SJSA1 (cell line): ENCODE measurements at regions not wholly inside any gene's neighbourhood (a gene's known extent, or its start where the extent isn't known, plus 50 kb on each side); places are given as distances from the start of the nearest gene placed in this dataset.

Source experiments
- DNase-seq, 2 experiments: peaks; one replicate each; pipeline ENCODE4 v3.0.0-alpha.2; 2015 to 2020; ENCODE audit warnings: low spot score in 2 of 2, low read depth in 1 of 2
- H3K27ac ChIP-seq: fragments of 250-450 bp; sonication (Bioruptor Pico); 2 replicates; pipeline ENCODE4 v1.5.1; 2020; ENCODE audit warnings: mild to moderate bottlenecking, moderate library complexity
- H3K27me3 ChIP-seq: fragments of 250-450 bp; sonication (Bioruptor Pico); replicated peaks from 2 replicates; pipeline ENCODE4 v1.5.1; 2020; ENCODE audit warnings: mild to moderate bottlenecking, moderate library complexity
- H3K36me3 ChIP-seq: fragments of 250-450 bp; sonication (Bioruptor Pico); 2 replicates; pipeline ENCODE4 v1.5.1; 2020; ENCODE audit warnings: mild to moderate bottlenecking
- H3K4me1 ChIP-seq: fragments of 250-450 bp; sonication (Bioruptor Pico); replicated peaks from 2 replicates; pipeline ENCODE4 v1.6.1; 2021; ENCODE audit warnings: mild to moderate bottlenecking
- H3K4me3 ChIP-seq: fragments of 250-450 bp; sonication (Bioruptor Pico); 2 replicates; pipeline ENCODE4 v1.5.1; 2020; ENCODE audit warnings: mild to moderate bottlenecking
- H3K9me3 ChIP-seq: fragments of 250-450 bp; sonication (Bioruptor Pico); replicated peaks from 2 replicates; pipeline ENCODE4 v1.5.1; 2020; ENCODE audit warnings: mild to moderate bottlenecking

DNA sequence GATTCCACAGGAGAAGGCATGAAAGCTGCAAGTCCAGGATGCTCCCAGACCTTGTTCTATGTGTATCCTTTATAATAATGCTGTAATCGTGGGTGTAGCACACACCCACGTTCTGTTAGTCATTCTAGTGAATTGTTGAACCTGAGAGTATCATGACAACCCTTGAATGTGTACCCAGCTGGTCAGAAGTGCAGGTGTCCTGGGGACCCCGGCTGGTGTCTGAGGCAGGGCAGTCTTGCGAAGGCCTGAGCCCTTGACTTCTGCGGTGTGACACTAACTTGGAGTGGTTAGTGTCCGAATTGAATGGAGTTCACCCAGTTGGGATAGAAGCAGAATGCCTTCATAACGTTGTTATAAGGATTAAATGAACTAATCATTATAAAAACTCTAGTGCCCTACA lies 218.0 kb upstream of the TNRC6C start:
- Histone ChIP-seq H3K4me3 (no peak overlapping the region), H3K27me3 (no peaks in the 10 kb centered on the region; the same call in 1 of the 2 replicates), H3K36me3 (no peaks in the 10 kb centered on the region), H3K27ac (no peak overlapping the region), H3K9me3 (peaks cover 15% of the 10 kb centered on the region), H3K4me1 (no peaks in the 10 kb centered on the region)
- peak in 1 of 2 experiments; percentile 32 for DNase-seq

DNA sequence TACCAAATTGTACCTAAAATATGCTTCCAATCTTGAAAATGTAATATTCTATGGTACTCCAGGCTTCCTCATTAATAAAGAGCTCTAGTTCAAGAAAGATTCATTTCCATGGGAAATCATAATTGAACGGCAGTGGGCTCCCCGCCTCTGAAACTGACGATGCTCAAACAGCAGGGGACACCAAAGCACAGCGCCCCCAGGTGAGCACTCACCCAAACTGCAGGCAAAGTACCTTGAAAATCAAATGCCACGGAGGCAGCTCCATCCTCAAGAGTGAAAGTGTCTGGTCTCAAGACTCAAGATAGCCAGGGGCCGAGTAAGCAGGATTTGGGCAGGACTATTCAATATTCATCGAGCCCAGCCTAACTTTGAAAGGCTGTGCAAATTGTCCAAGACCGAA lies 217.4 kb upstream of the TNRC6C start:
- Histone ChIP-seq H3K36me3 (no peaks in the 10 kb centered on the region), H3K27me3 (no peaks in the 10 kb centered on the region; the same call in 1 of the 2 replicates), H3K9me3 (peaks cover 15% of the 10 kb centered on the region), H3K27ac (no peak overlapping the region), H3K4me1 (no peaks in the 10 kb centered on the region), H3K4me3 (no peak overlapping the region)
- DNase-seq = no peak

DNA sequence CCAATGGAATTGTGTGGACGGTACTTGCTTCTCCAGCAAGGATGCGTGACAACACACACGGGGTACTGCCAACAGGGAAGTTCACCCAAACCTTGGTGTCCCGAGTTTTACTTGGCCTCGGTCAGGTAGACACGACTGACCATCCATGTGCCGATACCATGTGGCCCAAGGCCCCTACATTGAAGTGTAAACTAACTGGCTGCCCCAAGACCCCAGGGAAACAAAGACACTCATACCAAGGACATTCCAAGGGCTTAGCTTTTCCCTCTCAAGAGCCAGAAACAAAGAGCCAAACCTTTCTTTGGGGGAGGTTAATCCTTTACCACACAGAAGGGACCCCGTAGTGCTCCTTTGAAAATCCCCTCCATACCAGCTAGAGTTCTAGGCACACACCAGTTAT lies 215.9 kb upstream of the TNRC6C start:
- Histone ChIP-seq H3K4me1 (no peaks in the 10 kb centered on the region), H3K4me3 (no peak overlapping the region), H3K9me3 (peaks cover 15% of the 10 kb centered on the region), H3K27ac (no peak overlapping the region), H3K36me3 (no peaks in the 10 kb centered on the region), H3K27me3 (no peaks in the 10 kb centered on the region; the same call in 1 of the 2 replicates)
- no peak for DNase-seq

- Histone ChIP-seq H3K27me3 (no peaks in the 10 kb centered on the region; the same call in 1 of the 2 replicates), H3K4me1 (no peaks in the 10 kb centered on the region), H3K4me3 (no peak overlapping the region), H3K27ac (no peak overlapping the region), H3K36me3 (no peaks in the 10 kb centered on the region), H3K9me3 (peaks cover 15% of the 10 kb centered on the region)
- DNase-seq = no peak
These were observed 214.2 kb upstream of the TNRC6C start for GRCh38 chr17:77744066-77744988.

- DNase-seq = no peak
- H3K4me3 ChIP-seq = no peak overlapping the region
- no peaks in the 10 kb centered on the region for H3K4me1 ChIP-seq
- no peaks in the 10 kb centered on the region; the same call in 1 of the 2 replicates for H3K27me3 ChIP-seq
- H3K27ac ChIP-seq = no peak overlapping the region
- H3K36me3 ChIP-seq = no peaks in the 10 kb centered on the region
- peaks cover 15% of the 10 kb centered on the region for H3K9me3 ChIP-seq
These were observed 212.8 kb upstream of the TNRC6C start for GRCh38 chr17:77745702-77746101.

DNA sequence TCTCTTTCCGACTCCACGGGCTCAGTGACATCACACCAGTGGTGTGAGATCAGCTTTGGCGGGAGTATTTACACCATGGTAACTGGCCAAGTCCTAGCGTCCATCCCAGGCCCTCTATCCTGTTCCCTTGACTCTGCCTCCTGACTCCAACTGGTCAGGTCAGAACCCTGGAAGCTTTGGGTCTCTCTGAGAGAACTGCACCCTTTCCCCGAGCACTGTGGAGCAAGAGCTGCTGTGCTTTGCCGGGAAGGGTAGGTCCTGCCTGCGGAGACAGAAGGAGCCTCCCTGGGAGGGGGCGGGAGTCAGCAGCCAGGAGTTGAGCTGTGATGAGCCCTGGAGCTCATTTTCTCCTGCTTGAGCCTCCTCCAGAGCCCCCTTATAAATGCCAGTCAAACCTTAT lies 212.1 kb upstream of the TNRC6C start:
- no peaks in the 10 kb centered on the region; the same call in 1 of the 2 replicates for H3K27me3 ChIP-seq

GRCh38 chr17:77746896-77747554 lies 211.5 kb upstream of the TNRC6C start:
- Histone ChIP-seq H3K9me3 (peaks cover 4% of the 10 kb centered on the region), H3K27me3 (no peaks in the 10 kb centered on the region; the same call in 1 of the 2 replicates), H3K27ac (no peak overlapping the region), H3K36me3 (no peaks in the 10 kb centered on the region), H3K4me1 (no peaks in the 10 kb centered on the region), H3K4me3 (no peak overlapping the region)
- DNase-seq = no peak

More for the DNA sequence above, 212.1 kb upstream of the TNRC6C start:
- no peak overlapping the region for H3K4me3 ChIP-seq
- peaks cover 10% of the 10 kb centered on the region for H3K9me3 ChIP-seq
- no peaks in the 10 kb centered on the region for H3K4me1 ChIP-seq
- DNase-seq = no peak
- H3K36me3 ChIP-seq = no peaks in the 10 kb centered on the region
- no peak overlapping the region for H3K27ac ChIP-seq

GRCh38 chr17:77748436-77748835 lies 210.1 kb upstream of the TNRC6C start:
- no peaks in the 10 kb centered on the region for H3K4me1 ChIP-seq
- H3K4me3 ChIP-seq = no peak overlapping the region
- no peak overlapping the region for H3K27ac ChIP-seq
- DNase-seq = no peak
- H3K9me3 ChIP-seq = no peaks in the 10 kb centered on the region; the same call in none of the 2 replicates
- H3K27me3 ChIP-seq = no peaks in the 10 kb centered on the region; the same call in 1 of the 2 replicates
- no peaks in the 10 kb centered on the region for H3K36me3 ChIP-seq

- Histone ChIP-seq H3K27me3 (no peaks in the 10 kb centered on the region; the same call in 1 of the 2 replicates), H3K36me3 (no peaks in the 10 kb centered on the region), H3K4me1 (no peaks in the 10 kb centered on the region), H3K9me3 (no peaks in the 10 kb centered on the region; the same call in none of the 2 replicates), H3K4me3 (no peak overlapping the region), H3K27ac (no peak overlapping the region)
- no peak for DNase-seq
These were observed 209.2 kb upstream of the TNRC6C start for GRCh38 chr17:77749321-77749751.

DNA sequence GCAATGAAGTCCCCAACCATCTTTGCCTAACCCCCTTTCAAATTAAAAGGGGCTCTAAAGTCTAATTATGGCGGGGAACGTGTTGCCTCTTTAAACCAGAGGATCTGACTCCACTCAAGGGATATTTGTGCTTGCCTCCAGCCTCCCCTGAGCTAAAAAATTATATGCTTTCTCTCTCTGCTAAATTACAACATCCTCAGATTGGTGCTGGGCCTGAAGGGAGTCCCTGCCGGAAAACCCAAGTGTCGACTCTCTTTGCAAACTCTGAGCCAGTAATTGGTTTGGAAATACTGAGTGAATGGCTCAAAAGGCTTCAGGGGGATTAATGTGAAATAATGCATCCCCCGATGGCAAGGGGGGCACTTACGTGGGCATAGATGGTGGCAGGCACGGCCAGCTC lies 208.5 kb upstream of the TNRC6C start:
- Histone ChIP-seq H3K4me3 (no peak overlapping the region), H3K4me1 (no peaks in the 10 kb centered on the region), H3K27me3 (no peaks in the 10 kb centered on the region; the same call in 1 of the 2 replicates), H3K9me3 (no peaks in the 10 kb centered on the region; the same call in none of the 2 replicates), H3K36me3 (no peaks in the 10 kb centered on the region), H3K27ac (no peak overlapping the region)
- DNase-seq = no peak

DNA sequence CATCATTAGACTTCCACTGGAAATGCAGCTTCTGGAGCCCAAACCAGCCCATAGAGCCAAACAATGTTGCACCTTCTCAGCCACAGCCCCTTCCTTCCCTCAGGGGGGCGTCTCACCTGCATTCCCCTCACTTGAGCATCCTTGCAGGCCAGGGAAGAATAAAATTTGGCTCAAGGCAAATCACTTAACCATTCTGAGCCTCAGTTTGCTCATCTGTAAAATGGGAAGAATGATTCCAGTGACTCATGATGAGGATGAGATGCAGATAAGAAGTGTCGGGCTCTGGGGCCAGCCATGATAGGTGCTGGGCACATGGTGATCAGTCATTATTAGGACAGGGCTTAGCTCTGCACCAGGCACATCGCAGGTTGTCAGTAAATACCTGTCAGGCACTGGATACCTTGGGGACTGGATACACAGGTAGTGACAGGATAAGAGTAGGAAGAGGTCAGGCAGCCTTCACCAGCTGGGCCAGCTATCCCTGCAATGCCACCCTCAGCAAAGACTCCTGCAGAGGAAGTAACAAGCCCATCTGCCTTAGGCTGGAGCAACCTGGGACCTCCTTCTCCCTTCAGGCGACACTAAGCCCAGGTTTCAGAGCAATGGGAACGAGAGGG lies 208.0 kb upstream of the TNRC6C start:
- no peak for DNase-seq
- H3K27me3 ChIP-seq = no peaks in the 10 kb centered on the region; the same call in 1 of the 2 replicates
- no peak overlapping the region for H3K27ac ChIP-seq

DNA sequence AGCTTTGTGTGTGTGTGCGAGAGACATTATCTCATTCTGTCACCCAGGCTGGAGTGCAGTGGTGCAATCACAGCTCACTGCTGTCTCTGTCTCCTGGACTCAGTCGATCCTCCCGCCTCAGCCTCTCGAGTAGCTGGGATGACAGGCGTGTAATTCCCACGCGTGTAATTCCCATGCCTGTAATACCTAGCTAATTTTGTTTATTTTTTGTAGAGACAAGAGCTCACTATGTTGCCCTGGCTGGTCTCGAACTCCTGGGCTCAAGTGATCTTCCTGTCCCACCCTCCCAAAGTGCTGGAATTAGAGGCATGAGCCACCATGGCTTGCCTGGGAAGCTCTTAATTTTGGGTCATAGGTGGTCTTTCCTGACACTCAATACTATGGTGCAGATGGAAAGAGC lies 205.3 kb upstream of the TNRC6C start:
- Histone ChIP-seq H3K9me3 (no peaks in the 10 kb centered on the region; the same call in none of the 2 replicates), H3K4me1 (no peaks in the 10 kb centered on the region), H3K27me3 (no peaks in the 10 kb centered on the region; the same call in none of the 2 replicates), H3K4me3 (no peak overlapping the region), H3K36me3 (no peaks in the 10 kb centered on the region), H3K27ac (no peak overlapping the region)
- DNase-seq = no peak

More for the DNA sequence above, 208.0 kb upstream of the TNRC6C start:
- no peak overlapping the region for H3K4me3 ChIP-seq
- H3K36me3 ChIP-seq = no peaks in the 10 kb centered on the region
- H3K9me3 ChIP-seq = no peaks in the 10 kb centered on the region; the same call in none of the 2 replicates
- no peaks in the 10 kb centered on the region for H3K4me1 ChIP-seq

DNA sequence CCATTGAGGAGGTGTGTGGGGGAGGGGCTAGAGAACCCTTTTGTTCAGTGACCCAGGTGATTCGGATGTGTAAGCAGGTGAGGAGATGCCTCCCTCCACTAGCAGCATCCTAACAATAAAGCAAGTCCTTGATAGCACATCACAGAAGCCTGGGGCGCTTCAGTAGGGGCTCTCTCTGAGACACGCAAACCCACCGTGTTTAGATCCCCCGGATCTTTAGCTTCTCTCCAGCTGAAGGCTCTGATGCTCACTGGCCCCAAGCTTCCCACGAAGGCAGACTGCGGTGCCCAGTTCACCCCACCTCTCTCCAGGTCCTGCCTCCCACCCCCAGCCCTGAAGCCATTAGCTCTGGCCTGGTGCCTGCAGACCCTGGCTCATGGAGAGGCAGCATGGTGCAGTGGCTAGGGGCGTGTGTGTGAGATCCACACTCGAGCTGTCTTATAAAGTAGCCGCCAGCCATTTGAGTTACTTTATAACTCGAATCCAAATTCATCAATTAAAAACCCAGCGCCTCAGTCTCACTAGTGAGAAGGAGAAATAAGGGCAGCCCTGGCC lies 204.7 kb upstream of the TNRC6C start:
- Histone ChIP-seq H3K27ac (no peak overlapping the region), H3K4me3 (no peak overlapping the region), H3K4me1 (no peaks in the 10 kb centered on the region), H3K36me3 (no peaks in the 10 kb centered on the region), H3K9me3 (no peaks in the 10 kb centered on the region; the same call in none of the 2 replicates), H3K27me3 (no peaks in the 10 kb centered on the region; the same call in none of the 2 replicates)
- no peak for DNase-seq
